ENCODE measurements at regions not wholly inside any gene's neighbourhood (a gene's known extent, or its start where the extent isn't known, plus 50 kb on each side); places are given as distances from the start of the nearest gene placed in this dataset.

DNA sequence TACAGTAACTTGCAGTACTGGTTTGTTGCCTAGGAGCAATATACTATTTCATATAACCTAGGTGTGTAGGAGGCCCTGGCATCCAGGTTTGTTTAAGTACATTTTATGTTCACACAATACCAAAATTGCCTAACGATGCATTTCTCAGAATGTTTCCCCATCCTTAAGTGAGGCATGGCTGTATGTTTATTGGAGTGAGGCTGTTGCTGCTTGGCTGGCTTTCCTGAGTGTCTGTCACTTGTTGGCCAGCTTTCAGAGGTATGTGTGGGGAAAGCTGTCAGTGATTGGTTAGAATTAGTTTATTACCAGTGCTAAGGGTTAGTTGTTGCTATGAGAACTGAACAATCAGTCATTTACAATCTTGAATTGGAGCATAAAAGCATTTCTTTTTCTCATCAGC lies 154.1 kb upstream of the CDH12 start:
- in situ Hi-C loops (cut with HindIII; ENCODE audit: low pct_unique_long_range_greater_than_20kb, low sequenced_read_pairs) (no loop called here), intact Hi-C loops (cut with micrococcal nuclease; ENCODE audit: unreplicated experiment) (no loop called here)
- CTCF ChIA-PET, result no interaction called here
- ATAC-seq (no peak), DNase-seq (ENCODE audit: low read depth, low spot score) (no peak)
- no TSS peak for BruUV-seq (replicated peaks)
- TF ChIP-seq POLR2AphosphoS5 (IDR thresholded peaks at IDR 0.05; ENCODE audit: low read depth, low read length) (no peak), CTCF (IDR thresholded peaks at IDR 0.05) (no peak)
- POLR2A ChIA-PET, result no interaction called here
- no peak overlapping the region for H3K4me3 ChIP-seq (ENCODE audit: low read depth in 2 of 2, low read length in 2 of 2)
- H3K27me3 ChIP-seq (ENCODE audit: control insufficient read depth, insufficient read depth, low read length), result no peaks in the 10 kb centered on the region
- H3K36me3 ChIP-seq (ENCODE audit: control insufficient read depth, insufficient read depth, low read length), result no peaks in the 10 kb centered on the region
- H3K9me3 ChIP-seq (ENCODE audit: control insufficient read depth, insufficient read depth, low read depth, low read length), result no peaks in the 10 kb centered on the region
- no peaks in the 10 kb centered on the region for H3K4me1 ChIP-seq (ENCODE audit: control insufficient read depth, insufficient read depth, low read length)
- no peak overlapping the region for H3K27ac ChIP-seq (ENCODE audit: low read length)

DNA sequence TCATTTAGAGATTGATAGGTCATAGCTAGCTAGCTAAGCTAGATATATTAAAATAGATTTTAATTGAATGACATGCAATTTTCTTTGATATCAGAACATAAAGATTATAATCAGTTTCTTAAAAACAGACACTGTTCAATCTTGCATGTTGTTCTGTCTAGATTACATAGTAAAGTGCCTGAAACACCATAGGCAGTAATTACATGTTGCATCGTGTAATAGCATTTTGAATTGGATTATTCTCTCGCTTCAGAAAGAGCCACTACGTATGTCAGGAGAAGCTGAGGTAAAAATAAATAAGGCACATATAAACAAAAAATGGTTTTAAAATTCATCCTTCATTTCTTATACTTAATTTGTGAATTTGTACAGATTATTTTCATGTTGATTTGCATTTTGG lies 148.0 kb upstream of the CDH12 start:
- CTCF ChIA-PET, result no interaction called here
- Histone ChIP-seq H3K36me3 (ENCODE audit: control insufficient read depth, insufficient read depth, low read length) (no peaks in the 10 kb centered on the region), H3K9me3 (ENCODE audit: control insufficient read depth, insufficient read depth, low read depth, low read length) (no peaks in the 10 kb centered on the region), H3K4me1 (ENCODE audit: control insufficient read depth, insufficient read depth, low read length) (no peaks in the 10 kb centered on the region), H3K27me3 (ENCODE audit: control insufficient read depth, insufficient read depth, low read length) (no peaks in the 10 kb centered on the region), H3K4me3 (ENCODE audit: low read depth in 2 of 2, low read length in 2 of 2) (no peak overlapping the region), H3K27ac (ENCODE audit: low read length) (no peak overlapping the region)
- TF ChIP-seq SIN3A (IDR thresholded peaks at IDR 0.05; ENCODE audit: borderline replicate concordance, insufficient read depth, low read depth, low read length), result no peak
- no peak for TF ChIP-seq TCF7L2 (IDR thresholded peaks at IDR 0.05; ENCODE audit: low read depth, low read length)
- ATAC-seq (no peak), DNase-seq (ENCODE audit: low read depth, low spot score) (no peak)
- POLR2A ChIA-PET, result no interaction called here
- BruUV-seq (replicated peaks), result no TSS peak
- in situ Hi-C loops (cut with HindIII; ENCODE audit: low pct_unique_long_range_greater_than_20kb, low sequenced_read_pairs), result no loop called here
- intact Hi-C loops (cut with micrococcal nuclease; ENCODE audit: unreplicated experiment), result no loop called here

DNA sequence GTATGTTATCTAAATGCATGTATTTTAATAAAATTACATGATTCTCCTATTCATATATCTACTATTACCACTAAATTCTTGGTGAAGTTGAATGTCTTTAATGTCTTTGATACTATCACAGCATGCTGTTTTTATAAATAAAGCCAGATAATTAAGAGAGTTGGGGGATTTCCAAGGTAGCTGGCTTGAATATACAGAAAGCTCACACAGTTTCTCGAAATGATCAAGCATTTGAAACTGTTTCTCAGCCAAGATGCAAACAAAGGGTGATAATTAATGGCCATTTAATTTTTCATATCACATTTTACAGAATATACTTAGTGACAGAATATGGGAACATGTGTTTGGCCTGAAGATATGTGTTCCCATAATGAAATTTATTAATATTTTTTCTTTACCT lies 145.6 kb upstream of the CDH12 start:
- ATAC-seq (no peak), DNase-seq (ENCODE audit: low read depth, low spot score) (no peak)
- Histone ChIP-seq H3K9me3 (ENCODE audit: control insufficient read depth, insufficient read depth, low read depth, low read length) (no peaks in the 10 kb centered on the region), H3K27me3 (ENCODE audit: control insufficient read depth, insufficient read depth, low read length) (no peaks in the 10 kb centered on the region), H3K27ac (ENCODE audit: low read length) (no peak overlapping the region), H3K4me1 (ENCODE audit: control insufficient read depth, insufficient read depth, low read length) (no peaks in the 10 kb centered on the region), H3K36me3 (ENCODE audit: control insufficient read depth, insufficient read depth, low read length) (no peaks in the 10 kb centered on the region), H3K4me3 (ENCODE audit: low read depth in 2 of 2, low read length in 2 of 2) (no peak overlapping the region)
- intact Hi-C loops (cut with micrococcal nuclease; ENCODE audit: unreplicated experiment), result no loop called here
- BruUV-seq (replicated peaks), result no TSS peak
- in situ Hi-C loops (cut with HindIII; ENCODE audit: low pct_unique_long_range_greater_than_20kb, low sequenced_read_pairs), result no loop called here
- ChIA-PET CTCF (no interaction called here), POLR2A (no interaction called here)
- TF ChIP-seq REST (IDR thresholded peaks at IDR 0.05; ENCODE audit: insufficient read depth in 1 of 2, low read depth in 2 of 2, low read length in 1 of 2) (no peak), CTCF (IDR thresholded peaks at IDR 0.05) (no peak), TCF7L2 (IDR thresholded peaks at IDR 0.05; ENCODE audit: low read depth, low read length) (no peak), POLR2AphosphoS5 (IDR thresholded peaks at IDR 0.05; ENCODE audit: low read depth, low read length) (no peak), SIN3A (IDR thresholded peaks at IDR 0.05; ENCODE audit: borderline replicate concordance, insufficient read depth, low read depth, low read length) (no peak)
